ENCODE measurements at regions not wholly inside any gene's neighbourhood (a gene's known extent, or its start where the extent isn't known, plus 50 kb on each side); places are given as distances from the start of the nearest gene placed in this dataset.

- Histone ChIP-seq H2AFZ (ENCODE audit: low read depth) (no peak overlapping the region), H3F3A (replicated peaks; ENCODE audit: insufficient read depth) (no peaks in the 10 kb centered on the region), H3K9me2 (no peaks in the 10 kb centered on the region), H4K20me1 (ENCODE audit: insufficient read depth) (no peaks in the 10 kb centered on the region), H3K27me3 (ENCODE audit: insufficient read depth) (no peaks in the 10 kb centered on the region), H3K27ac (ENCODE audit: low read depth in 2 of 2, low read length in 1 of 2) (no peak overlapping the region), H3K9me3 (no peaks in the 10 kb centered on the region), H3K4me2 (no peak overlapping the region), H3K36me3 (replicated peaks in 1 of 2; ENCODE audit: control insufficient read depth in 1 of 2, insufficient read depth in 2 of 2, low read length in 1 of 2) (no peaks in the 10 kb centered on the region), H3K4me1 (ENCODE audit: control insufficient read depth in 1 of 2, insufficient read depth in 2 of 2, low read depth in 1 of 2, low read length in 1 of 2) (no peaks in the 10 kb centered on the region), H3K79me2 (ENCODE audit: insufficient read depth) (no peaks in the 10 kb centered on the region), H3K9ac (no peak overlapping the region), H3K4me3 (ENCODE audit: low read depth in 2 of 2, low read length in 1 of 2) (no peak overlapping the region)
- no peak for TF ChIP-seq ZBTB33 (IDR thresholded peaks at IDR 0.05; ENCODE audit: borderline replicate concordance, low read depth)
- no peak for TF ChIP-seq MXI1 (IDR thresholded peaks at IDR 0.05; ENCODE audit: low read depth, low read length)
- no peak for TF ChIP-seq EZH2phosphoT487 (IDR thresholded peaks at IDR 0.05; ENCODE audit: borderline replicate concordance, low read depth)
- TF ChIP-seq EP300 (IDR thresholded peaks at IDR 0.05; ENCODE audit: borderline replicate concordance in 1 of 2, low read depth in 1 of 2, low read length in 1 of 2): no peak
- TF ChIP-seq MAX (IDR thresholded peaks at IDR 0.05; ENCODE audit: low read depth): no peak
- no peak for TF ChIP-seq IRF3 (IDR thresholded peaks at IDR 0.05; ENCODE audit: low read depth, low read length)
- CTCF ChIA-PET: interaction anchor here (0.9 to 1.3 kb wide), 2 partner anchors 21 to 555 kb away, joined by 3 read pairs; no protein-coding TSS in a partner anchor
- no peak for DNase-seq
- WGBS (ENCODE audit: low lambda C conversion rate): 44% methylated on average over 4 of the region's 4 CpGs
- POLR2A ChIA-PET: no interaction called here
Measured at GRCh38 chr7:138184191-138184590, 107.9 kb downstream of the AKR1D1 start.

GRCh38 chr7:138185132-138185908 lies 109.1 kb downstream of the AKR1D1 start:
- Histone ChIP-seq H2AFZ (ENCODE audit: low read depth) (no peak overlapping the region), H3K27me3 (ENCODE audit: insufficient read depth) (no peaks in the 10 kb centered on the region), H4K20me1 (ENCODE audit: insufficient read depth) (no peaks in the 10 kb centered on the region), H3K9ac (no peak overlapping the region), H3F3A (replicated peaks; ENCODE audit: insufficient read depth) (no peaks in the 10 kb centered on the region), H3K9me2 (no peaks in the 10 kb centered on the region), H3K4me1 (ENCODE audit: control insufficient read depth in 1 of 2, insufficient read depth in 2 of 2, low read depth in 1 of 2, low read length in 1 of 2) (no peaks in the 10 kb centered on the region), H3K9me3 (0 out of 2 replicates have a peak, but pooled peaks cover 5% of the 10 kb centered on the region), H3K4me2 (no peak overlapping the region), H3K27ac (ENCODE audit: low read depth in 2 of 2, low read length in 1 of 2) (no peak overlapping the region), H3K36me3 (replicated peaks in 1 of 2; ENCODE audit: control insufficient read depth in 1 of 2, insufficient read depth in 2 of 2, low read length in 1 of 2) (no peaks in the 10 kb centered on the region), H3K4me3 (ENCODE audit: low read depth in 2 of 2, low read length in 1 of 2) (no peak overlapping the region), H3K79me2 (ENCODE audit: insufficient read depth) (no peaks in the 10 kb centered on the region)
- 46% methylated on average over 12 of the region's 12 CpGs for WGBS (ENCODE audit: low lambda C conversion rate)
- no peak for TF ChIP-seq EP300 (IDR thresholded peaks at IDR 0.05; ENCODE audit: borderline replicate concordance in 1 of 2, low read depth in 1 of 2, low read length in 1 of 2)
- TF ChIP-seq NFIC (IDR thresholded peaks at IDR 0.05; ENCODE audit: borderline replicate concordance): no peak
- no peak for DNase-seq
- ChIA-PET POLR2A (no interaction called here), CTCF (interaction anchor here (0.6 to 1.0 kb wide), 2 partner anchors 12 to 557 kb away, joined by 3 to 4 read pairs; no protein-coding TSS in a partner anchor)

All from SK-N-SH (cell line).